ENCODE measurements at regions not wholly inside any gene's neighbourhood (a gene's known extent, or its start where the extent isn't known, plus 50 kb on each side); places are given as distances from the start of the nearest gene placed in this dataset.

DNA sequence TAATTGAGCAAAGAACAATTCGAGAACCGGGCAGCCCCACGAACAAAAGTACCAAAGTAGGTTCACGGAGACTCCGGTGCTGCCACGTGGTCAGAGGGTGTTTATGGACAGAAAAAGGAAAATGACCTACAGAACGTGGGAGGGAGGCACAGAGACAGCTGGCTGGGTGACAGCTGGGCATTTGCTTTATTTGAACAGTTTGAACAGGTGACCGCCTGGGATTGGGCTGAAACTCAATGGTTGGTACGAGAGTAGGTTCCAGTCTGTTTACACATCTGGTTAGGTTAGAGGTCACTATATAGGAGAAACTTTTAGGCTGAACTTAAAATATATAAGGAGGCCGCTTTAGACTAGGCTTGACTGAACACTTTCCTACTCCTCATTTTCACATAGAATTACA lies 50.6 kb upstream of the CELF2 start:
- no peaks in the 10 kb centered on the region for H3K4me1 ChIP-seq
- H3K27me3 ChIP-seq = no peaks in the 10 kb centered on the region
- intact Hi-C loops (cut with DNase I) = no loop called here
- no peak overlapping the region for H3K4me3 ChIP-seq
- no peaks in the 10 kb centered on the region for H3K9me3 ChIP-seq
- no peak for TF ChIP-seq POLR2A (IDR thresholded peaks at IDR 0.05)
- TF ChIP-seq, protein P1, sequence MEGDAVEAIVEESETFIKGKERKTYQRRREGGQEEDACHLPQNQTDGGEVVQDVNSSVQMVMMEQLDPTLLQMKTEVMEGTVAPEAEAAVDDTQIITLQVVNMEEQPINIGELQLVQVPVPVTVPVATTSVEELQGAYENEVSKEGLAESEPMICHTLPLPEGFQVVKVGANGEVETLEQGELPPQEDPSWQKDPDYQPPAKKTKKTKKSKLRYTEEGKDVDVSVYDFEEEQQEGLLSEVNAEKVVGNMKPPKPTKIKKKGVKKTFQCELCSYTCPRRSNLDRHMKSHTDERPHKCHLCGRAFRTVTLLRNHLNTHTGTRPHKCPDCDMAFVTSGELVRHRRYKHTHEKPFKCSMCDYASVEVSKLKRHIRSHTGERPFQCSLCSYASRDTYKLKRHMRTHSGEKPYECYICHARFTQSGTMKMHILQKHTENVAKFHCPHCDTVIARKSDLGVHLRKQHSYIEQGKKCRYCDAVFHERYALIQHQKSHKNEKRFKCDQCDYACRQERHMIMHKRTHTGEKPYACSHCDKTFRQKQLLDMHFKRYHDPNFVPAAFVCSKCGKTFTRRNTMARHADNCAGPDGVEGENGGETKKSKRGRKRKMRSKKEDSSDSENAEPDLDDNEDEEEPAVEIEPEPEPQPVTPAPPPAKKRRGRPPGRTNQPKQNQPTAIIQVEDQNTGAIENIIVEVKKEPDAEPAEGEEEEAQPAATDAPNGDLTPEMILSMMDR (IDR thresholded peaks at IDR 0.05) = no peak
- H3K36me3 ChIP-seq = no peaks in the 10 kb centered on the region
- H3K27ac ChIP-seq = no peak overlapping the region
- DNase-seq = no peak
- 84 to 93% methylated on average over 10 of the region's 10 CpGs for WGBS, 2 donors

DNA sequence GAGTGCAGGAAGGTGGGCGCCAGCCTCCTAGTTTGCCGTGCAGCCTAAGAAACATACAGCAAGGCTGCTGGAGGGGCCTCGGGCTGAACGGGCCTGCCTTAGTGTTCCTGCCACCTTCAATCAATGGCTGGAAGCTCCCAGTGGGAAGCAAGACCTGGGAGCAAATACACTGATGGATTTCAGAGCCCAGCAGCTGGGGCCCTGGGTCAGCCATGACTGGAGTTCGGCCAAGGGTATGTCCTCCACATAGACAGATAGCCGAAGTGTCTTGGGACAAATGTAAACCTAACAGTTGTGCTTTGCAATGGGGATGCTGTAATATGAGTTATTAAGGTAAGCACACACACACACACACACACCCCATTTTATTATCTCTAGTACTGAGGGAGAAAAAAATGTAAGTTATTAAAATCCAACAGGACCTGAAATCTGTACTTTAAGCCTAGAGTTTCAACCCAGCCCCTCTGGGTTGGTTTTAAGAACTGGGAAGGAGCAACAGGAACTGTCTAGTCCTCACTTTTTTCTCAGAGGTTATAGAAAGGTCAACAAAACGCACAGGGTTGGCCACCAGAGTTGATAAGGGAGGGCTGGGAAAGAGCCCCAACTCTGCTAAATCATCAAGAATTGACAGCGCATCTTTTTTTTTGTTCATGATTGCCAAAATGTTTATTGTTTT lies 50.0 kb upstream of the CELF2 start:
- TF ChIP-seq, protein P1 (IDR thresholded peaks at IDR 0.05) = no peak
- no peak for TF ChIP-seq POLR2A (IDR thresholded peaks at IDR 0.05)
- Histone ChIP-seq H3K27me3 (no peaks in the 10 kb centered on the region), H3K4me1 (no peaks in the 10 kb centered on the region), H3K27ac (no peak overlapping the region), H3K4me3 (no peak overlapping the region), H3K9me3 (no peaks in the 10 kb centered on the region), H3K36me3 (no peaks in the 10 kb centered on the region)
- no peak for DNase-seq
- intact Hi-C loops (cut with DNase I) = no loop called here
- 75 to 85% methylated on average over 8 of the region's 8 CpGs for WGBS, 2 donors

Small RNAs in the stretch of these regions (small RNA-seq; reads per million reads assigned to genes)
- gene AC025946.2 (0 reads per million in 4 donors), gene AL355333.1 (0 reads per million in 4 donors), gene CUX2P1 (0 reads per million in 4 donors), gene RF00019 (0 reads per million in 4 donors), gene RNA5SP299 (0 reads per million in 4 donors)

All from esophagus squamous epithelium (tissue), 5 donors.